ENCODE measurements at regions not wholly inside any gene's neighbourhood (a gene's known extent, or its start where the extent isn't known, plus 50 kb on each side); places are given as distances from the start of the nearest gene placed in this dataset.

DNA sequence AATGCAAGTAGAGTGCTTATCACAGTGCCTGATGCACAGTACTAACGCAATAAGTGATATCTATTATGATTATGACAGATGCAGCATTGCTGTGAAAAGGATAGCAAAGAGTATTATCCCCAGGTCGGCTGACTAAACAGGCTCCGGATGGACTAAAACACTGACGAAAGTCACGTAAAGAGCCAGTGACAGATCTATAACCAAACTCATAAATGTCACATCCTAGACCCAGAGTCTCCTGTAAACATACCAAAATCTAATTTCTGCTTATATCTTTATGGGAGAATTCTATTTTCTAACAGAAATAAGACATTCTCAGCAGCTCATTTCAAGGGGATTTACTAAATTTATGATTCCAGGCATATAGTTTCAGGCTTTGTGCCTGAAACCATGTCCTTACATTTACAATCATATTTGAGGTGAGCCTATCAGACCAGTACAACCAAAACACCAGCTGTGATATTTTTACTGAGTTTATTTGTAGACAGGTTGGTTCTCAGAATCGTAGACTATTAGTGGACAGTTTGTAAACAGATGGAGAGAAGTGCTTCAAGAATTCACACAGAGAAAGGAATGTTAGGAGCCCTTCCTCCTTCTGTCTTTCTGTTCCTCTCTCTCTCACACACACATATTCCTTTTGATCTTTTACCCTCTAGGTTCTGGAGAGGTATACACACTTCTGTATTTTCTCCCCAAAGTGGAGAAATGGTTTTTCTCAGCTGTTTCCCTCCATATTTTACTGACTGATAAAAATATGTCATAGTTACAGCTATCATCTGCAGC is 52.4 kb upstream of the WDR26 start:
- DNase-seq (ENCODE audit: low read depth): no peak

- no peak for DNase-seq (ENCODE audit: low read depth)
Measured at GRCh38 chr1:224488806-224489499, 54.4 kb upstream of the WDR26 start.

GRCh38 chr1:224489534-224490365 is 55.2 kb upstream of the WDR26 start:
- DNase-seq (ENCODE audit: low read depth): no peak

GRCh38 chr1:224490549-224491537 is 56.2 kb upstream of the WDR26 start:
- DNase-seq (ENCODE audit: low read depth): no peak

GRCh38 chr1:224492015-224492414 is 57.4 kb upstream of the WDR26 start:
- no peak for DNase-seq (ENCODE audit: low read depth)

- DNase-seq (ENCODE audit: low read depth): no peak
Measured at GRCh38 chr1:224492632-224493031, 58.0 kb upstream of the WDR26 start.

GRCh38 chr1:224493269-224493668 is 58.7 kb upstream of the WDR26 start:
- DNase-seq (ENCODE audit: low read depth): no peak

- no peak for DNase-seq (ENCODE audit: low read depth)
Measured at GRCh38 chr1:224494343-224494742, 59.7 kb upstream of the WDR26 start.

DNA sequence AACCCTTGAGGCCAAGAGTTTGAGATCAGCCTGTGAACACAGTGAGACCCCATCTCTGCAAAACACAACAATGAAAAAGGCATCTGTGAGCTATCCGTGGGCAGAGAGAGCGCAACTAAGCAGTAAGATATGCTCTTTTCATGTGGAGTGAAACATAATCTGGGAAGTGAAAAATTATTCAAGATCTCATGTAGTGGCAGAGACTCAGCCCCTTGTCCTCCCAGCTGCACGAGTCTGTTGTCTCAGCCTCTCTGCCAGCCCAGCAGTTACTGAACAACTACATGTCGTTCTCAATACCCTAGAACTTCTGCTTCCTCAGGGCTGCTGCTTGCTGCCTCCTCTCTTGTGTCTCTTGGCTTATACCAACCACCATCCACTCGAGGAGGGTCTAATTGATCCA is 61.3 kb upstream of the WDR26 start:
- no peak for DNase-seq (ENCODE audit: low read depth)

- DNase-seq (ENCODE audit: low read depth): no peak
Measured at GRCh38 chr1:224496826-224497225, 62.2 kb upstream of the WDR26 start.

- DNase-seq (ENCODE audit: low read depth): peak; percentile 15
Measured at GRCh38 chr1:224497714-224498573, 63.3 kb upstream of the WDR26 start.

DNA sequence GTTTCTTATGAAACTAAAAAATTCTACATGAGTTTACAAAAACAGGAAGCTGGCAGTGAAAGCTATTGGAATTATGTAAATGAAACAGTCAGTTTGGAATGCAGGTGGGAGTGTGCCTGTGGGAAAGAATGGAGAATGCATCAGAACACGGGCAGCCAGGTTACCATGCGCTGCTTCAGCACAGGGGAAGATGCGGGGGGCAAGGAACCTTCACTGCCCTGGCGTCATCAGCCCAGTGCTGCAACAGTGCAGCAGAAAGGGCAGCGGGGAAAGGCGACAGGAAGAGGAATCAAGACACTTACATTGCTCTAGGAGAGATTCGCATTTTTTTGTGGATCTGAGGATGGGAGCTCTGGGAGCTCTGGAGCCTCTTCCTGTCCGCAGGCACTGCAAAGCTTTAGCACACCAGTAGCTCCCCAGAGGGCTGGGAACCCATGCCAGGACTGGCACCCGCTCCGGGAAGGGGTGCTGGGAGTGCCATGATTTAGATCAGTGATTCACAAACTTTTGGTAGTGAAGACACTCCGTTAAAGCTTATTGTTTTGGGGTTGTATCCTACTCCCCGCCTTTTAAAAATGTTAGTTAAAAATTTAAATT is 64.1 kb upstream of the WDR26 start:
- no peak for DNase-seq (ENCODE audit: low read depth)

GRCh38 chr1:224499204-224499603 is 64.6 kb upstream of the WDR26 start:
- no peak for DNase-seq (ENCODE audit: low read depth)

GRCh38 chr1:224500796-224501195 is 66.2 kb upstream of the WDR26 start:
- DNase-seq (ENCODE audit: low read depth): no peak

- DNase-seq (ENCODE audit: low read depth): no peak
Measured at GRCh38 chr1:224501836-224502235, 67.2 kb upstream of the WDR26 start.

GRCh38 chr1:224502459-224503160 is 68.0 kb upstream of the WDR26 start:
- DNase-seq (ENCODE audit: low read depth): no peak

DNA sequence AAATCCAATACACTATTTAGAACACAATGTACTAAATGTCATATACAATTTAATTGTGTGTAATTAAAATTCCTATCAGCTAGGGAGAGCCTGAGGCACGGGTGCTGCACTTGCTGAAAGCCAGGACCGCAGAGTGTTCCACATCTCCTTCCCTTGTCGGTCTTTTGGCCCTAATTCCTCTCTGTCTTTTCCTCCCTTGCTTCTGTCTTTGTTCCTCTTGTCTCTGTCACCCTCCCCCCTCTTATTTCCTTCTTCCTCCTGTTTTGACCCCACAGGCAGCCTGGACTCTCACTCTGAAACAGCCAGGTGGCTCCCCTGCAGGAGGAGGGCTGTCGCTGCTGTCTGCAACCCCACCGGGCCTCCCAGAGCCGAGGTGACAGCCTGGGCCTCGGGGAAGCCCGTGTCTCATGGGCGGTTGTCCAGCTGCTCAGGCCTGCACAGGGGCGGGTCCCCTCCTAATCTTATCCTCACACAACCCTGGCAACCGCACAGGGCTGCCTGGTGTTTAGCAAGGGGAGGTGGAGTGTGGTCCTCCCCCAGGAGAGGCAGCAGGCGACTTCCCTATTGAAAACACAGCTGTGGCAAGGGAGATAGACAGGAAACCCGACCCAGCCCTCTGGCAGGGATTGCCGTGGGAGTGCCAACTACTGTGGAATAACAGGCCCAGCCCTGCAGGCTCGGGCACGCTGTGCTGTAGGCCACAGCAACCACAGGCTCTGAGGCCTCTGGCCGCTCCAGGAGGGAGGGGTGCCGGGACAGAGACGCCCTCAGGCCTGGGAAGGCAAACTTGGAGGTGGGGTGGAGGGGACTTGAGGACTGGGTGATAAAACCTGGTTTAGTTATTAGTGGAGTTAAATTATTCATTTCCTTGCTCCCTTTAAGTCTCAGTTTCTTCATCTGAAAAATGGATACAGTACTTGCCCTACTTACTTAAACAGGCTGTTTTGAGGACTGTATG is 68.8 kb upstream of the WDR26 start:
- no peak for DNase-seq (ENCODE audit: low read depth)

- no peak for DNase-seq (ENCODE audit: low read depth)
Measured at GRCh38 chr1:224504297-224505041, 69.9 kb upstream of the WDR26 start.
